ENCODE measurements at regions not wholly inside any gene's neighbourhood (a gene's known extent, or its start where the extent isn't known, plus 50 kb on each side); places are given as distances from the start of the nearest gene placed in this dataset.
"Not testable (repeated sequence)": the region's sequence is repeated elsewhere in the genome, so short reads cannot be mapped to it uniquely, and the experiment has no call there.

DNA sequence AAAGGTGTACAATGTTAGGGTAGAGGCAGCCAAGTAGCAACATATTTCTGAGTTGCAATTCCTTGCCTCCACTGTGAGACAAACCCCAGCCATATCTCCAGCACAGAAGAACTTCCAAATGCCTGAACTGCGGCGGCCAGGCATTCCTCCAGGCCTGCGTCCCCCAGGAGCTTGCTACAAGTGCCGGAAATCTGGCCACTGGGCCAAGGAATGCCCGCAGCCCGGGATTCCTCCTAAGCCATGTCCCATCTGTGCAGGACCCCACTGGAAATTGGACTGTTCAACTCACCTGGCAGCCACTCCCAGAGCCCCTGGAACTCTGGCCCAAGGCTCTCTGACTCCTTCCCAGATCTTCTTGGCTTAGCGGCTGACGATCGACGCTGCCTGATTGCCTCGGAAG lies 130.0 kb downstream of the RAB38 start:
- not testable (repeated sequence) for H4K91ac ChIP-seq (replicated peaks; ENCODE audit: insufficient read length, low read length); H3K27me3 ChIP-seq (replicated peaks in 1 of 4; ENCODE audit: control insufficient read depth in 3 of 4, extremely low read depth in 1 of 4, insufficient read depth in 3 of 4, low read length in 3 of 4); H3K4me3 ChIP-seq (ENCODE audit: extremely low read depth in 1 of 4, insufficient read depth in 2 of 4, low read depth in 3 of 4, low read length in 4 of 4)

DNA sequence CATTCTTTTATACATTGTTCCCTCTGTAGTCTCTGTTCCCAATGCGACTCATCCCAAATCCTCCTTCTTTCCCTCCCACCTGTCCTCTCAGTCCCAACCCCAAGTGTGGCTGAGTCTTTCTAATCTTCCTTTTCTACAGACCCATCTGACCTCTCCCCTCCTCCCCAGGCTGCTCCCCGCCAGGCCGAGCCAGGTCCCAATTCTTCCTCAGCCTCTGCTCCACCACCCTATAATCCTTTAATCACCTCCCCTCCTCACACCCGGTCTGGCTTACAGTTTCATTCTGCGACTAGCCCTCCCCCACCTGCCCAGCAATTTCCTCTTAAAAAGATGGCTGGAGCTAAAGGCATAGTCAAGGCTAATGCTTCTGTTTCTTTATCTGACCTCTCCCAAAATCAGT lies 130.6 kb downstream of the RAB38 start:
- not testable (repeated sequence) for H3K4me2 ChIP-seq (ENCODE audit: insufficient read depth in 1 of 2, low read depth in 2 of 2, low read length in 2 of 2); H2BK12ac ChIP-seq (ENCODE audit: low read depth, low read length)

More for the DNA sequence above, 130.0 kb downstream of the RAB38 start:
- H3K4ac ChIP-seq (replicated peaks; ENCODE audit: insufficient read length, low read depth, low read length); H2BK120ac ChIP-seq (replicated peaks; ENCODE audit: low read depth, low read length); H2AFZ ChIP-seq (ENCODE audit: low read length); H2AK5ac ChIP-seq (ENCODE audit: low read depth, low read length); H3K9me3 ChIP-seq (ENCODE audit: insufficient read depth in 2 of 2, low read depth in 1 of 2, low read length in 1 of 2); H3K9ac ChIP-seq (replicated peaks in 1 of 4; ENCODE audit: extremely low read depth in 1 of 4, low read depth in 3 of 4, low read length in 3 of 4); H3K56ac ChIP-seq (replicated peaks; ENCODE audit: insufficient read length, low read depth, low read length); H3K4me2 ChIP-seq (ENCODE audit: insufficient read depth in 1 of 2, low read depth in 2 of 2, low read length in 2 of 2); H3K79me2 ChIP-seq (ENCODE audit: control insufficient read depth in 1 of 2, insufficient read depth in 2 of 2, low read length in 2 of 2); H2BK5ac ChIP-seq (ENCODE audit: low read depth, low read length); H2BK12ac ChIP-seq (ENCODE audit: low read depth, low read length); H2BK20ac ChIP-seq (ENCODE audit: low read length); H3K36me3 ChIP-seq (ENCODE audit: control insufficient read depth in 2 of 4, insufficient read depth in 4 of 4, low read length in 3 of 4); POLR2A ChIA-PET (ENCODE audit: partially characterized antibody); H3K23me2 ChIP-seq (ENCODE audit: low read depth, low read length); CTCF ChIA-PET (ENCODE audit: partially characterized antibody); H4K5ac ChIP-seq (ENCODE audit: insufficient read length, low read depth, low read length); H3K79me1 ChIP-seq (ENCODE audit: low read depth, low read length); H3K18ac ChIP-seq (ENCODE audit: extremely low read depth, low read length); H2BK15ac ChIP-seq (ENCODE audit: low read length); FAIRE-seq; H4K8ac ChIP-seq (ENCODE audit: extremely low read depth, insufficient read depth, low read length); H3K4me1 ChIP-seq (replicated peaks in 1 of 4; ENCODE audit: control insufficient read depth in 3 of 4, insufficient read depth in 4 of 4, low read length in 3 of 4); H4K20me1 ChIP-seq (replicated peaks in 1 of 2; ENCODE audit: control insufficient read depth in 1 of 2, insufficient read depth in 2 of 2, low read length in 2 of 2); H3K27ac ChIP-seq (ENCODE audit: low read depth, low read length); H3K14ac ChIP-seq (ENCODE audit: insufficient read length); DNase-seq (ENCODE audit: low read depth in 1 of 2, low spot score in 2 of 2); H3K23ac ChIP-seq (ENCODE audit: insufficient read length): not testable (repeated sequence)
- 100% methylated on average over 9 of the region's 11 CpGs; no CpG with 5 or more reads in 1 of the 2 experiments for WGBS, 2 experiments (ENCODE audit: extremely low coverage in 1 of 2, insufficient coverage in 1 of 2, insufficient read length in 1 of 2, insufficient replicate concordance in 2 of 2, low coverage in 1 of 2, low lambda C conversion rate in 2 of 2, missing lambda C conversion rate in 1 of 2)

More for the DNA sequence above, 130.6 kb downstream of the RAB38 start:
- H2BK5ac ChIP-seq (ENCODE audit: low read depth, low read length); H4K8ac ChIP-seq (ENCODE audit: extremely low read depth, insufficient read depth, low read length); H4K20me1 ChIP-seq (replicated peaks in 1 of 2; ENCODE audit: control insufficient read depth in 1 of 2, insufficient read depth in 2 of 2, low read length in 2 of 2); POLR2A ChIA-PET (ENCODE audit: partially characterized antibody); H3K9me3 ChIP-seq (ENCODE audit: insufficient read depth in 2 of 2, low read depth in 1 of 2, low read length in 1 of 2); H3K18ac ChIP-seq (ENCODE audit: extremely low read depth, low read length); H3K79me2 ChIP-seq (ENCODE audit: control insufficient read depth in 1 of 2, insufficient read depth in 2 of 2, low read length in 2 of 2); H2BK15ac ChIP-seq (ENCODE audit: low read length); H3K4me3 ChIP-seq (ENCODE audit: extremely low read depth in 1 of 4, insufficient read depth in 2 of 4, low read depth in 3 of 4, low read length in 4 of 4); DNase-seq (ENCODE audit: low read depth in 1 of 2, low spot score in 2 of 2); H3K4me1 ChIP-seq (replicated peaks in 1 of 4; ENCODE audit: control insufficient read depth in 3 of 4, insufficient read depth in 4 of 4, low read length in 3 of 4); H3K23me2 ChIP-seq (ENCODE audit: low read depth, low read length); H3K4ac ChIP-seq (replicated peaks; ENCODE audit: insufficient read length, low read depth, low read length); H3K27me3 ChIP-seq (replicated peaks in 1 of 4; ENCODE audit: control insufficient read depth in 3 of 4, extremely low read depth in 1 of 4, insufficient read depth in 3 of 4, low read length in 3 of 4); H2BK120ac ChIP-seq (replicated peaks; ENCODE audit: low read depth, low read length); H3K36me3 ChIP-seq (ENCODE audit: control insufficient read depth in 2 of 4, insufficient read depth in 4 of 4, low read length in 3 of 4); H3K79me1 ChIP-seq (ENCODE audit: low read depth, low read length); H3K14ac ChIP-seq (ENCODE audit: insufficient read length); H2AFZ ChIP-seq (ENCODE audit: low read length); H3K23ac ChIP-seq (ENCODE audit: insufficient read length); H3K56ac ChIP-seq (replicated peaks; ENCODE audit: insufficient read length, low read depth, low read length); FAIRE-seq; CTCF ChIA-PET (ENCODE audit: partially characterized antibody); H3K27ac ChIP-seq (ENCODE audit: low read depth, low read length); H4K91ac ChIP-seq (replicated peaks; ENCODE audit: insufficient read length, low read length); H2AK5ac ChIP-seq (ENCODE audit: low read depth, low read length); H4K5ac ChIP-seq (ENCODE audit: insufficient read length, low read depth, low read length); H3K9ac ChIP-seq (replicated peaks in 1 of 4; ENCODE audit: extremely low read depth in 1 of 4, low read depth in 3 of 4, low read length in 3 of 4); H2BK20ac ChIP-seq (ENCODE audit: low read length): not testable (repeated sequence)
- WGBS, 2 experiments (ENCODE audit: extremely low coverage in 1 of 2, insufficient coverage in 1 of 2, insufficient read length in 1 of 2, insufficient replicate concordance in 2 of 2, low coverage in 1 of 2, low lambda C conversion rate in 2 of 2, missing lambda C conversion rate in 1 of 2): 100% methylated on average over 3 of the region's 5 CpGs; no CpG with 5 or more reads in 1 of the 2 experiments
